CD8-positive, alpha-beta memory T cell (primary cell): ENCODE measurements at regions not wholly inside any gene's neighbourhood (a gene's known extent, or its start where the extent isn't known, plus 50 kb on each side); places are given as distances from the start of the nearest gene placed in this dataset.

Experiments
- CTCF ChIA-PET: fragments of 350-600 bp; sonication (Branson Sonifier 250); formaldehyde crosslinking; loops from one replicate; lab custom pipeline; 2021; ENCODE audit warnings: antibody characterized with exemption; lab: Charles Lee
- POLR2A ChIA-PET: fragments of 350-600 bp; sonication (Branson Sonifier 250); formaldehyde crosslinking; loops from one replicate; lab custom pipeline; 2021; ENCODE audit warnings: antibody characterized with exemption; lab: Charles Lee
- DNase-seq, 5 donors: peaks; one replicate each; pipeline versions ENCODE4 v3.0.0 to v3.0.0-alpha.2; 2020 to 2022; ENCODE audit warnings: mixed read lengths in 1 of 5
- H3K27ac ChIP-seq: one replicate; pipeline ENCODE4 v1.7.0; 2013; ENCODE audit warnings: low read depth, mild to moderate bottlenecking, low read length, moderate library complexity
- H3K27me3 ChIP-seq: 2 replicates; pipeline ENCODE4 v1.7.0; 2013; ENCODE audit warnings: low read length, mild to moderate bottlenecking; ENCODE audit not compliant: insufficient read depth, poor library complexity, severe bottlenecking
- H3K36me3 ChIP-seq: 2 replicates; pipeline ENCODE4 v1.7.0; 2013; ENCODE audit warnings: mild to moderate bottlenecking, low read length, moderate library complexity; ENCODE audit not compliant: insufficient read depth
- H3K4me1 ChIP-seq: 2 replicates; pipeline ENCODE4 v1.7.0; 2013; ENCODE audit warnings: mild to moderate bottlenecking, low read length, moderate library complexity; ENCODE audit not compliant: insufficient read depth
- H3K4me3 ChIP-seq: 2 replicates; pipeline ENCODE4 v1.7.0; 2013; ENCODE audit warnings: mild to moderate bottlenecking, low read length
- H3K9me3 ChIP-seq: 2 replicates; pipeline ENCODE4 v1.7.0; 2013; ENCODE audit warnings: mild to moderate bottlenecking, low read length
- H3K27ac Mint-ChIP-seq, 8 donors: one replicate each; pipeline ENCODE4 v1.8.0; 2020 to 2021; ENCODE audit warnings: mixed read lengths in 8 of 8, mild to moderate bottlenecking in 6 of 8, inconsistent platforms in 3 of 8, moderate library complexity in 3 of 8
- H3K27me3 Mint-ChIP-seq, 2 donors: one replicate each; pipeline ENCODE4 v1.8.0; 2020 to 2021; ENCODE audit warnings: mixed read lengths in 2 of 2, mild to moderate bottlenecking in 1 of 2, moderate library complexity in 1 of 2
- H3K36me3 Mint-ChIP-seq, 3 donors: one replicate each; pipeline ENCODE4 v1.8.0; 2020 to 2021; ENCODE audit warnings: mixed read lengths in 3 of 3, inconsistent platforms in 1 of 3, mild to moderate bottlenecking in 1 of 3
- H3K4me1 Mint-ChIP-seq, 3 donors: one replicate each; pipeline ENCODE4 v1.8.0; 2020 to 2021; ENCODE audit warnings: mixed read lengths in 3 of 3, inconsistent platforms in 1 of 3, mild to moderate bottlenecking in 1 of 3
- H3K4me3 Mint-ChIP-seq, 7 donors: one replicate each; pipeline ENCODE4 v1.8.0; 2020 to 2021; ENCODE audit warnings: mixed read lengths in 7 of 7, mild to moderate bottlenecking in 6 of 7, moderate library complexity in 4 of 7, inconsistent platforms in 2 of 7
- H3K9me3 Mint-ChIP-seq, 5 donors: one replicate each; pipeline ENCODE4 v1.8.0; 2020 to 2022; ENCODE audit warnings: mixed read lengths in 5 of 5, mild to moderate bottlenecking in 3 of 5, moderate library complexity in 2 of 5, inconsistent platforms in 1 of 5

GRCh38 chr5:118257066-118257465 is 731.3 kb downstream of the DTWD2 start:
- Histone ChIP-seq H3K9me3 (no peaks in the 10 kb centered on the region), H3K27ac (no peak overlapping the region), H3K27me3 (no peaks in the 10 kb centered on the region), H3K4me1 (no peaks in the 10 kb centered on the region), H3K4me3 (no peak overlapping the region), H3K36me3 (no peaks in the 10 kb centered on the region)
- H3K9me3 Mint-ChIP-seq = peaks cover 0 to 16% (median 5%) of the 10 kb centered on the region in 5 donors
- H3K27ac Mint-ChIP-seq = no peak overlapping the region
- ChIA-PET CTCF (no interaction called here), POLR2A (no interaction called here)
- H3K27me3 Mint-ChIP-seq = no peaks in the 10 kb centered on the region
- no peak overlapping the region for H3K4me3 Mint-ChIP-seq
- no peaks in the 10 kb centered on the region for H3K4me1 Mint-ChIP-seq
- no peak for DNase-seq
- H3K36me3 Mint-ChIP-seq = no peaks in the 10 kb centered on the region

DNA sequence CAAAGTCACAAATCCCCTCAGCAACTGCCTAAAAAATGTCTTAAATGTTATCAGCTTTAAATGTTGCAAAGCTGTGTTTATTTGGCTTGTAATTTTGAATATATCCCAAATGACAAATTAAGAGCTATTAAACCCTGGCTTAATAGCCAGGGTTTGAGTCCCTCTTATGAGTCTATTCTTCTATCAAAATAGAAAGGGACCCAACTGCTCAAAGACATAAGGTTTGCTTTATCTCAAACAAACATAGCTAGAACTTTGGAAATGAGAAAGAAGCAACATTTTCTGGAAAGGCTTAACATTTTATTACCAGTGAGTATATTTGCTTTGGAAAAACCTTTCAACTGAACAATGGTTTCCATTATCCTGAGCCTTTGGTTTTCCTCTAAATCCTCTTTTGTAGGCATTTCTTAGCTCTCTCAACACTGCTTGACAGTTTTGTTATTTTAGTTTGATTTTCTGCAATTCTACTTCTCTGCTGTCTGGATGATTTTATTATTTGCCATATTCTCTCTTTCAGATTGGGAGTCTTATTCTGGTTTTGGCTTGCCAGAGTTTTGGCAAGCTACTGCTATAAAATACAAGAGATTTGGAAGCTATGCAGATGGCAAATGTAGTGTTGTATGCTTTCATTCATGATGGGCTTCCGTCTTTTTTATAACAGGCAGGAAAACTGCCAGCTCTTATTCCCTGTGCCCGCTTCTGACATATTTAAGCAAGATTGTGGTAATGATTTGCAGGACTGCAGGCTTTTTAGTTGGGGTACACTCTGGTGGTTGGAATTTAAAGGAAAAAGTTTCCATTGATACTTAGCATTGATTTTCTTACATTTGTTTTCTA is 734.9 kb downstream of the DTWD2 start:
- Mint-ChIP-seq H3K27me3 (no peaks in the 10 kb centered on the region), H3K4me1 (no peaks in the 10 kb centered on the region), H3K9me3 (peaks cover 13 to 32% (median 16%) of the 10 kb centered on the region in 5 donors), H3K27ac (no peak overlapping the region), H3K4me3 (no peak overlapping the region), H3K36me3 (no peaks in the 10 kb centered on the region)
- Histone ChIP-seq H3K27me3 (no peaks in the 10 kb centered on the region), H3K9me3 (no peaks in the 10 kb centered on the region), H3K4me3 (no peak overlapping the region), H3K27ac (no peak overlapping the region), H3K4me1 (no peaks in the 10 kb centered on the region), H3K36me3 (no peaks in the 10 kb centered on the region)
- CTCF ChIA-PET = no interaction called here
- POLR2A ChIA-PET = no interaction called here
- DNase-seq = no peak

DNA sequence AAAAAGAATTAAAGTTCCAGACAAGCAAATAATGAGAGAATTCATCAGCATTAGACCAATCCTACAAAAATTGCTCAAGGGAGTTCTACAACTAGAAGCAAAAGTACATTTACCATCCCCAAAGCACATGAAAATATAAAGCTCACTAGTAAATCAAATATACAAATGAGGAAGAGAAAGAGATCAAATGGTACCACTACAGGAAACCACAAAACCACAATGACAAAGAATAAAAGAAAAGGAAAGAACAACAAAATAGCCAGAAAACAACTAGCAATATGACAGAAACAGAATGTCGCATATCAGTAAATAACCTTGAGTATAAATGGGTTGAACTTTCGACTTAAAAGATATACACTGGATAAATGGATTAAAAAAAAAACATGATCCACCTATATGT is 739.0 kb downstream of the DTWD2 start:
- H3K4me1 Mint-ChIP-seq = no peaks in the 10 kb centered on the region
- Histone ChIP-seq H3K4me1 (no peaks in the 10 kb centered on the region), H3K36me3 (no peaks in the 10 kb centered on the region), H3K4me3 (no peak overlapping the region), H3K9me3 (no peaks in the 10 kb centered on the region), H3K27ac (no peak overlapping the region), H3K27me3 (no peaks in the 10 kb centered on the region)
- ChIA-PET POLR2A (no interaction called here), CTCF (no interaction called here)
- no peak for DNase-seq
- no peak overlapping the region for H3K4me3 Mint-ChIP-seq
- no peaks in the 10 kb centered on the region for H3K36me3 Mint-ChIP-seq
- H3K27ac Mint-ChIP-seq = no peak overlapping the region
- peaks cover 14 to 31% (median 19%) of the 10 kb centered on the region in 5 donors for H3K9me3 Mint-ChIP-seq
- H3K27me3 Mint-ChIP-seq = no peaks in the 10 kb centered on the region

- Histone ChIP-seq H3K4me1 (no peaks in the 10 kb centered on the region), H3K4me3 (no peak overlapping the region), H3K27me3 (no peaks in the 10 kb centered on the region), H3K9me3 (no peaks in the 10 kb centered on the region), H3K27ac (no peak overlapping the region), H3K36me3 (no peaks in the 10 kb centered on the region)
- ChIA-PET POLR2A (no interaction called here), CTCF (no interaction called here)
- H3K9me3 Mint-ChIP-seq = peaks cover 12 to 31% (median 17%) of the 10 kb centered on the region in 5 donors
- H3K4me1 Mint-ChIP-seq = no peaks in the 10 kb centered on the region
- H3K27me3 Mint-ChIP-seq = no peaks in the 10 kb centered on the region
- H3K4me3 Mint-ChIP-seq = no peak overlapping the region
- DNase-seq = no peak
- H3K27ac Mint-ChIP-seq = no peak overlapping the region
- H3K36me3 Mint-ChIP-seq = no peaks in the 10 kb centered on the region
Observed at GRCh38 chr5:118247458-118247857, 740.9 kb downstream of the DTWD2 start.

GRCh38 chr5:118243613-118244012 is 744.7 kb downstream of the DTWD2 start:
- H3K27me3 Mint-ChIP-seq = no peaks in the 10 kb centered on the region
- Histone ChIP-seq H3K27me3 (no peaks in the 10 kb centered on the region), H3K4me3 (no peak overlapping the region), H3K27ac (no peak overlapping the region), H3K9me3 (no peaks in the 10 kb centered on the region), H3K36me3 (no peaks in the 10 kb centered on the region), H3K4me1 (no peaks in the 10 kb centered on the region)
- ChIA-PET POLR2A (no interaction called here), CTCF (no interaction called here)
- no peak for DNase-seq
- peaks cover 2 to 26% (median 5%) of the 10 kb centered on the region in 5 donors for H3K9me3 Mint-ChIP-seq
- no peak overlapping the region for H3K4me3 Mint-ChIP-seq
- H3K27ac Mint-ChIP-seq = no peak overlapping the region
- H3K36me3 Mint-ChIP-seq = no peaks in the 10 kb centered on the region
- H3K4me1 Mint-ChIP-seq = no peaks in the 10 kb centered on the region

GRCh38 chr5:118243068-118243467 is 745.3 kb downstream of the DTWD2 start:
- peaks cover 0 to 22% (median 2%) of the 10 kb centered on the region in 5 donors for H3K9me3 Mint-ChIP-seq
- no peaks in the 10 kb centered on the region for H3K27me3 Mint-ChIP-seq

DNA sequence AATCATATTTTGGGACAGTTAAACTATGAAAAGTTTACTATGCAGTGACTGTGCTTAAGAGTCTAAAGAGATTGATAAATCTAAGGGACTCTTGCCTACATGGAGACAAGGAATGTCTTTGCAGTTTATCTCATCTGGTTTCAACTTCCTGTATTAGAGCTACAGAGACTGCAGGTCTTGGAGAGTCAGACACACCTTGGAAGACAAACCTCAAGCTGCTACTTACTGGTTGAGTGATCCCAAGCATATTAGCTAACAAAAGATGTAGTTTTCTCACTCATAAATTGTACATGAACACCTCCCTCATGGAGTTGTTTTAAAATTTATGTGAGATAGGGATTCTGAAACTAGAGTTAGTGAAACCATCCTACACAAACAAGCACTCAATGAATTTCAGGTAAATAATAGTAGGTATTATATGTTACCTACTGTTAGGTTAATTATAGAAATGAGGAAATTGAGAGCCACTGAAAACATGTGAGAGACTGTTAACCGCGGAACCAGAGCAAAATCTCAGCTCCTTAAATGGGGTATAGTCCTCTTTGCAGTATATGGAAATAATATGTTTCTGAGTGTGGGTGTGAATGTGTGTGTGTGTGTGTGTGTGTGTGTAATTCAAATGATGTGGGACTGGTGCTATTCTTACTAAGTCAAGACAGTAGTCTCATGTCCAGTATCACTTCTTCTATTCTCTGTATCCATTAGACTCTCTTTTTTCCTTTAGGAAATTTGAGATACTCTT is 752.1 kb downstream of the DTWD2 start:
- Histone ChIP-seq H3K9me3 (no peaks in the 10 kb centered on the region), H3K27me3 (no peaks in the 10 kb centered on the region), H3K4me3 (no peak overlapping the region), H3K27ac (no peak overlapping the region), H3K36me3 (no peaks in the 10 kb centered on the region), H3K4me1 (no peaks in the 10 kb centered on the region)
- ChIA-PET POLR2A (no interaction called here), CTCF (no interaction called here)
- no peak for DNase-seq
- Mint-ChIP-seq H3K4me1 (no peaks in the 10 kb centered on the region), H3K4me3 (no peak overlapping the region), H3K27me3 (no peaks in the 10 kb centered on the region), H3K36me3 (no peaks in the 10 kb centered on the region), H3K9me3 (peaks cover 2 to 26% (median 5%) of the 10 kb centered on the region in 5 donors), H3K27ac (no peak overlapping the region)

More at GRCh38 chr5:118243068-118243467, 745.3 kb downstream of the DTWD2 start:
- no peaks in the 10 kb centered on the region for H3K4me1 ChIP-seq
- Mint-ChIP-seq H3K27ac (no peak overlapping the region), H3K4me3 (no peak overlapping the region), H3K4me1 (no peaks in the 10 kb centered on the region), H3K36me3 (no peaks in the 10 kb centered on the region)
- no peak overlapping the region for H3K27ac ChIP-seq
- DNase-seq = no peak
- ChIA-PET POLR2A (no interaction called here), CTCF (no interaction called here)
- no peaks in the 10 kb centered on the region for H3K27me3 ChIP-seq
- H3K36me3 ChIP-seq = no peaks in the 10 kb centered on the region
- H3K4me3 ChIP-seq = no peak overlapping the region
- no peaks in the 10 kb centered on the region for H3K9me3 ChIP-seq

GRCh38 chr5:118233606-118234005 is 754.7 kb downstream of the DTWD2 start:
- no peaks in the 10 kb centered on the region for H3K36me3 ChIP-seq
- Mint-ChIP-seq H3K27ac (no peak overlapping the region), H3K4me3 (no peak overlapping the region), H3K36me3 (no peaks in the 10 kb centered on the region), H3K9me3 (peaks cover 4 to 22% (median 6%) of the 10 kb centered on the region in 5 donors), H3K4me1 (no peaks in the 10 kb centered on the region), H3K27me3 (no peaks in the 10 kb centered on the region)
- H3K9me3 ChIP-seq = no peaks in the 10 kb centered on the region
- ChIA-PET POLR2A (no interaction called here), CTCF (no interaction called here)
- H3K27ac ChIP-seq = no peak overlapping the region
- no peak for DNase-seq
- H3K4me3 ChIP-seq = no peak overlapping the region
- no peaks in the 10 kb centered on the region for H3K27me3 ChIP-seq
- no peaks in the 10 kb centered on the region for H3K4me1 ChIP-seq
